ENCODE measurements at regions not wholly inside any gene's neighbourhood (a gene's known extent, or its start where the extent isn't known, plus 50 kb on each side); places are given as distances from the start of the nearest gene placed in this dataset.

GRCh38 chr7:94295850-94296249, 98.8 kb upstream of the COL1A2 start:
- Histone ChIP-seq H3K9me3 (no peaks in the 10 kb centered on the region), H3K4me1 (no peaks in the 10 kb centered on the region), H3K27me3 (ENCODE audit: insufficient read depth in 3 of 3, low read length in 2 of 3) (no peaks in the 10 kb centered on the region), H3K36me3 (ENCODE audit: insufficient read depth in 1 of 2, low read depth in 1 of 2) (no peaks in the 10 kb centered on the region), H3K27ac (peak overlapping the region; percentile 41), H3K4me3 (no peak overlapping the region)
- no peak for DNase-seq
- 19 to 38% (median 21%) methylated on average over 4 of the region's 4 CpGs for WGBS, 3 donors
- peak; percentile 26 for TF ChIP-seq CTCF (IDR thresholded peaks at IDR 0.05)
- peak in 2 of 4 donors; percentile 50 to 72 for ATAC-seq
- intact Hi-C loops (cut with DNase I), result loop anchor here (5.0 to 10.0 kb wide), 2 partner anchors 99 to 101 kb away; partner anchors contain the start of gene COL1A2 (in 1 of the 2)

GRCh38 chr7:94296881-94297280, 97.8 kb upstream of the COL1A2 start:
- 62 to 70% (median 70%) methylated on average over 2 of the region's 2 CpGs for WGBS, 3 donors
- Histone ChIP-seq H3K9me3 (no peaks in the 10 kb centered on the region), H3K27ac (peak overlapping the region; percentile 41), H3K4me1 (no peaks in the 10 kb centered on the region), H3K4me3 (peak overlapping the region; percentile 15), H3K27me3 (ENCODE audit: insufficient read depth in 3 of 3, low read length in 2 of 3) (no peaks in the 10 kb centered on the region), H3K36me3 (ENCODE audit: insufficient read depth in 1 of 2, low read depth in 1 of 2) (no peaks in the 10 kb centered on the region)
- intact Hi-C loops (cut with DNase I), result loop anchor here (5.0 to 10.0 kb wide), 2 partner anchors 98 to 100 kb away; partner anchors contain the start of gene COL1A2 (in 1 of the 2)
- ATAC-seq (no peak), DNase-seq (no peak)
- TF ChIP-seq CTCF (IDR thresholded peaks at IDR 0.05), result no peak

GRCh38 chr7:94297397-94297838, 97.3 kb upstream of the COL1A2 start:
- peak overlapping the region; percentile 41 for H3K27ac ChIP-seq
- no peak for TF ChIP-seq CTCF (IDR thresholded peaks at IDR 0.05)
- ATAC-seq (peak; percentile 29 to 67 (median 59)), DNase-seq (peak; percentile 70 to 78)
- H3K4me3 ChIP-seq, result no peak overlapping the region
- no peaks in the 10 kb centered on the region for H3K27me3 ChIP-seq (ENCODE audit: insufficient read depth in 3 of 3, low read length in 2 of 3)
- H3K4me1 ChIP-seq, result no peaks in the 10 kb centered on the region
- WGBS, 3 donors, result 32 to 40% (median 36%) methylated on average over 5 of the region's 5 CpGs
- no peaks in the 10 kb centered on the region for H3K36me3 ChIP-seq (ENCODE audit: insufficient read depth in 1 of 2, low read depth in 1 of 2)
- intact Hi-C loops (cut with DNase I), result loop anchor here (5.0 to 10.0 kb wide), 2 partner anchors 97 to 100 kb away; partner anchors contain the start of gene COL1A2 (in 1 of the 2)
- no peaks in the 10 kb centered on the region for H3K9me3 ChIP-seq

- intact Hi-C loops (cut with DNase I), result loop anchor here (5.0 to 10.0 kb wide), 2 partner anchors 96 to 98 kb away; partner anchors contain the start of gene COL1A2 (in 1 of the 2)
- H3K4me1 ChIP-seq, result no peaks in the 10 kb centered on the region
Observed at GRCh38 chr7:94298943-94299342, 95.8 kb upstream of the COL1A2 start.

More at GRCh38 chr7:94298943-94299342, 95.8 kb upstream of the COL1A2 start:
- Histone ChIP-seq H3K36me3 (ENCODE audit: insufficient read depth in 1 of 2, low read depth in 1 of 2) (no peaks in the 10 kb centered on the region), H3K4me3 (no peak overlapping the region), H3K9me3 (no peaks in the 10 kb centered on the region), H3K27ac (no peak overlapping the region), H3K27me3 (ENCODE audit: insufficient read depth in 3 of 3, low read length in 2 of 3) (no peaks in the 10 kb centered on the region)
- TF ChIP-seq CTCF (IDR thresholded peaks at IDR 0.05), result no peak
- ATAC-seq (no peak), DNase-seq (no peak)
- 42 to 60% (median 45%) methylated on average over 3 of the region's 3 CpGs for WGBS, 3 donors

Measured in psoas muscle (tissue), 7 donors.